GM13976 (cell line): ENCODE measurements at regions not wholly inside any gene's neighbourhood (a gene's known extent, or its start where the extent isn't known, plus 50 kb on each side); places are given as distances from the start of the nearest gene placed in this dataset.
"Not testable (repeated sequence)": the region's sequence is repeated elsewhere in the genome, so short reads cannot be mapped to it uniquely, and the experiment has no call there.

ENCODE experiments used
- DNase-seq: peaks from one replicate; pipeline ENCODE4 v3.0.0; 2012; ENCODE audit warnings: low spot score
- in situ Hi-C: fragments of 300-500 bp; cut with MboI; formaldehyde crosslinking; loops from one replicate; pipeline ENCODE4 v1.12.0; 2022; ENCODE audit warnings: low sequenced_read_pairs, mixed read lengths, inconsistent platforms; ENCODE audit not compliant: unreplicated experiment
- TF ChIP-seq, protein P1 (sequence below): IDR thresholded peaks from 2 replicates; pipeline ENCODE4 v1.5.1; 2012; ENCODE audit warnings: borderline replicate concordance, mild to moderate bottlenecking; ENCODE audit not compliant: insufficient read depth; ENCODE audit errors: extremely low read depth, missing control alignments, control extremely low read depth

DNA sequence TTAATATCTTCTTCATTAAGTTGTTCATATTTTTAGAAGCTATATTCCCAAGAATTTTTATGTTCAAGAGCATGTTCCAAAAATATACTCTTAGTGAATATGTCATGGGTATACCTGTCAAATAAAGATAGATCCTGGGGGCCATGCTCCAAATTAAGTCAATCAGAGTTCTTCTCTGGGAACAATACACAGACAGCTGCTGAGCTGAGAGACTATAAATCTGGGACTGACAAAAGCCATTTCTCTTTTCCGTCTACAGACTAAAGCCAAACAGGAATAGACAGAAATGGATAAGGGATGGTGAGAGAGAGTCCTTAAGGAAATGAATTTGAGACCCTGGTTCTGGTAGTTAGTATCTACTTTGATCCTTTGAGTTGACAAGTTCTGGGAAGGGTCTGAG is 465.1 kb upstream of the RASGRP1 start:
- no peak for DNase-seq
- TF ChIP-seq, protein P1, sequence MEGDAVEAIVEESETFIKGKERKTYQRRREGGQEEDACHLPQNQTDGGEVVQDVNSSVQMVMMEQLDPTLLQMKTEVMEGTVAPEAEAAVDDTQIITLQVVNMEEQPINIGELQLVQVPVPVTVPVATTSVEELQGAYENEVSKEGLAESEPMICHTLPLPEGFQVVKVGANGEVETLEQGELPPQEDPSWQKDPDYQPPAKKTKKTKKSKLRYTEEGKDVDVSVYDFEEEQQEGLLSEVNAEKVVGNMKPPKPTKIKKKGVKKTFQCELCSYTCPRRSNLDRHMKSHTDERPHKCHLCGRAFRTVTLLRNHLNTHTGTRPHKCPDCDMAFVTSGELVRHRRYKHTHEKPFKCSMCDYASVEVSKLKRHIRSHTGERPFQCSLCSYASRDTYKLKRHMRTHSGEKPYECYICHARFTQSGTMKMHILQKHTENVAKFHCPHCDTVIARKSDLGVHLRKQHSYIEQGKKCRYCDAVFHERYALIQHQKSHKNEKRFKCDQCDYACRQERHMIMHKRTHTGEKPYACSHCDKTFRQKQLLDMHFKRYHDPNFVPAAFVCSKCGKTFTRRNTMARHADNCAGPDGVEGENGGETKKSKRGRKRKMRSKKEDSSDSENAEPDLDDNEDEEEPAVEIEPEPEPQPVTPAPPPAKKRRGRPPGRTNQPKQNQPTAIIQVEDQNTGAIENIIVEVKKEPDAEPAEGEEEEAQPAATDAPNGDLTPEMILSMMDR = no peak
- in situ Hi-C loops = no loop called here

DNA sequence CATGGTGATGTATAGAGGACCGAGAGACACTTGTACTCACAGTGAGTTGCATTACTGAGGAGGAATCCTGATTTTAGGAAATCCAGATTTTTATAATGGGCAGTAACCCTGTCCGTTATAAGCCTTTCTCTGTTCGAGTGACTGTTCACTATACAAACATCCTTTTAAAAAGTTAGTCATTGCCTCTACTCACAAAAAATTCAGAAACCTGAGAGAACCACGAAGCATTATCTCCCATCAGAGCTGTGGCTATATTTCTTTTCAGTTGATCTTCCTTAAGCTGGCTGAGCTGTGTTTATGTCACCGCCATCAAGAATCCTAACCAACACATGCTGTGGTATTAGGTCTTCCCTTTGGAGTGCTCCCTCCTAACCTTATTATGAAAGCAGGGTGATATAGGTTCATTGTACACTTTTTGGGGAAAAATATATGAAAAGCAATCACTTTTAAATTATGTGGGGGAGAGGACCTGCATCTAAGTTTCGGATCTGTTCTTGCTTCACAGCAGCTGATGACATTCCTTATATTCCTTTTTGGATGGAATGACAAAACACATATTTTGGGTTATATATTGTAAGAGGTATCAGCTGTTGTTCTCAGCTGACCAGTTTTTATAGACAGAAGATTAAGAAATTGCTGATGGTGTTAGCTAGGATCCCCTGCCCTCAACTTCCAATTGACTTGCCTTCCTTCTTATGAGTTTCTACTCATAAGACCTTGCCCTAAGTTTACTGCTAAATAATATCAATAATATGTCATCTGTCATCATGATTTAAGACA is 465.9 kb upstream of the RASGRP1 start:
- TF ChIP-seq, protein P1 = no peak
- no peak for DNase-seq
- in situ Hi-C loops = no loop called here

DNA sequence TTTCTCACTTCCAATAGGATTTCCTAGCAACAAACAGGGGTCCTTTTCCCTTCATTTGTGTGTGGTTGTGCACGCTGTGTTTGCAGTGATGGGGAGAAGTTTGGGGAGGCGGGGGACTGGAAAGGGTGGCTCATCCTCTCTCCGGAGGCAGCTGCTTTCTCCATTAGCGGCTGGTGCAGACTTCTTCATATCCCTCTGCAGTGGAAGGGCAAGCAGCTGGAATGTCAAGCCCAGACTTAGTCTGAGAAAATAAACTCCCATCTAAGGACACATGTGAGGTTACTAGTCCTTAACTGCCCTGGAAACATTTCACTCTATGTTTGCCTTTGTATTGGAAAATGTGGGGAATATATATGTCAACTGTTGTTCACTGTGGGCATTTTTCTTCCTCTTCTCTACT is 467.0 kb upstream of the RASGRP1 start:
- in situ Hi-C loops = no loop called here
- no peak for DNase-seq
- TF ChIP-seq, protein P1 = no peak

DNA sequence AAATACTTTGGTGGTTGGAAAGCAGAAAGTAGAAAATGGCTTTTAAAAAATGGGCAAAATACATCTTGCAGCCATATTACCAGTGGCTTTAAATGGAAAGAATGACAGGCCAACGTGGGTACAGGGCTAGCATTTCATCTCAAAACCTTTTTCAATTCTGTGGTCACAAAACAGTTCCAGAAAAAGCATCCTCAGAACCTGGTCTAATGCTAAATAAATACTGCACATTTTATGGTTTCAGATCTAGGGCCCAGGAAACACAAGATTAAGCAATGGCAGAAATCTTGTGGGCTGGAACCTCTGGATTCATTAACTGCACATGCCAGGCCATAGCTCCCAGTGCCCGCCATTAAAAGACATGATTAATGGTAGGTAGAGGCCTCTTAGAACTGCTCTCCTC is 470.2 kb upstream of the RASGRP1 start:
- in situ Hi-C loops = no loop called here
- TF ChIP-seq, protein P1 = no peak
- DNase-seq = no peak

DNA sequence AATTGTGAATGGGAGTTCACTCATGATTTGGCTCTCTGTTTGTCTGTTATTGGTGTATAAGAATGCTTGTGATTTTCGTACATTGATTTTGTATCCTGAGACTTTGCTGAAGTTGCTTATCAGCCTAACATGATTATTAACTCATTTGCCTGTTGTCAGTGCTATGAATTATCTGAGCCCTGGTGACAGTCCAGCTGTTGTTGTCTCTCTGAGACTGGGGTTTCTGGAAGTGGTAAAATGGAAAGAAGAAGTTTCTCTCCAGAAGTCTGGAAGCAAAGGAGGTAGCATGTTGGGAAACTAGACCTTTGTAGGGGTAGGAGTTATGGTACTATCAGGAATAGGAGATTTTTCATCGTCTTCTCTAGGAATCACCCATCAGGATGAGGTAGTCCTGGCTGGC is 473.0 kb upstream of the RASGRP1 start:
- in situ Hi-C loops, DNase-seq: not testable (repeated sequence)

DNA sequence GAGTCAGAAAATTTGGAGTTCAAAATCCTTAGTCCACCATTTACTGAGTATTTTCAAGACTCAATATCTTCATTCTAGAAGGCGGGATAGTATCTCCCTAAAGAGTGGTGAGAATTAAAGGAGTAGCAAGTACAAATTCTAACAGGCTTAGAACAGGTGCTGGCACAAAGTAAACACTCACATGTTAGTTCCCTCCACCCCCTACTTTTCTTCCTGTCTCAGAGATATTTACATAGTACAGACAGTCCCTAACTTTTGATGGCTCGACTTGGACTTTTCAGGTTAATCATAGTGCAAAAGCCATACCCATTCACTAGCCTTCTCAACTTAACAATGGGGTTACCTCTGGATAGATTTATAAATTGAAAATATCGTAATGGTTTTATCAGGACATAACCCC is 476.2 kb upstream of the RASGRP1 start:
- TF ChIP-seq, protein P1 = no peak
- DNase-seq = no peak
- in situ Hi-C loops = no loop called here

DNA sequence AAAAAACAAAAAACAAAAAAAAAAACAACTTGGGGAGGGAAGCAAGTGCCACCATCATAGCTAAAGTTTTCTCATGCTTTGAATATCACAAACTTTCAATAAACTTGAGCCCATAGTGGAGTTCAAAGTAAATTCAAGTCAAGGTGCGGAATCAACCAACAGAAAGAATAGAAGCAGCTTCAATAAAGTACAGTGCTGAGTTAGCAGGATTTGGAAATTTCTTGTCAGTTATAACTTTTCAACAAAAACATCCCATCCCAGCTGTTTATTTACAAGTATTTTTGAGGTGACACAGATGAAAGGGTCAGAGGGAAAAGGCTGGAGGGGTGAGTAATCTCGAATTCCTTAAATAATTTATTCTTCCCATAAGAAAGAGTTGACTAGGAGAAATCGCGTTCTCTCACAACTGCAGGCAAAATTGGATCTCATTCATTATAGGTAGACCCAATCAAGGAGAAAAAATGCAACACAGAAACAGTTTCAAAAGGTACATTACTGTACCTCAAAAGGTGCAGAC is 477.4 kb upstream of the RASGRP1 start:
- TF ChIP-seq, protein P1 = no peak
- no peak for DNase-seq
- in situ Hi-C loops = no loop called here
